HG03097 (cell line): ENCODE measurements at regions not wholly inside any gene's neighbourhood (a gene's known extent, or its start where the extent isn't known, plus 50 kb on each side); places are given as distances from the start of the nearest gene placed in this dataset.
"Not testable (repeated sequence)": the region's sequence is repeated elsewhere in the genome, so short reads cannot be mapped to it uniquely, and the experiment has no call there.

Source experiments
- ATAC-seq: cut with Tn5 transposase; IDR thresholded peaks from one replicate; pipeline ENCODE4 v1.9.1; 2021; ENCODE audit not compliant: unreplicated experiment, low FRiP score

DNA sequence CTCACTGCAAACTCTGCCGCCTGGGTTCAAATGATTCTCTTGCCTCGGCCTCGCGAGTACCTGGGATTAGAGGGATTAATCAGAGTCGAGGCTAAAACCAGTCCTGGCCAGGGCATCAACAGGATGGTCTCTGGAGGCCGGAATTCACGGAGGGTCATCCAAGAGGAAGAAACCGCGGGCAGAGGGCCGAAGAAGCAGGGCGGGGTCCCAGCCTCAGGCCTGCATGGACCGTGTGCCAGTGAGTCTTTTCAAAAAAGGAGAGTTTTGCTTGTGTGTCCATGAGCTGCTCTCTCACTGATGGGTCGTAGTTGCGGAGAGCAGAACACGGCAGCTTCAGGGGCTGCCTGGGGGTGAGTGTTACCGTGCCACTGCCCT is 295.1 kb upstream of the ZNF337 start:
- no peak for ATAC-seq

- no peak for ATAC-seq
Measured at GRCh38 chr20:25991051-25991755, 294.6 kb upstream of the ZNF337 start.

DNA sequence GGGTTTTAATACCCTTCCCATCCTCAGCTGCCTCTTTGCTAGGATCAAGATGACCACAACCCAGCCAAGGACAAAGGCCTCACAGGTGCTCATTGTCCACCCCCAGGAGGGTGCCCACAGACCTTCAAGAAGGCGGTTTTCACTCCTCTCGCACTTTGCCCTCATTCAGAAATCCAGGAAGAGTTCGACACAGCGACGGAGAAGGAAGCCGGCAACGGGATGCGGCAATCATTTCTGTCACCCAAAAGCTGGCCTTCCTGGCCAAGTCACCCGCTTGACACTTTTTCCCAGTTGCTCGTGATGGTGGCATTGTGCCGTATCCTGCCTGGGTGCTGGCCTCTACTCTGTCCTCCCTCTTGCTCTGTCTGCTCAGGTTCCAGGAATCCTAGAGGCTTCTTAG is 293.0 kb upstream of the ZNF337 start:
- not testable (repeated sequence) for ATAC-seq

GRCh38 chr20:25989196-25989595 is 292.5 kb upstream of the ZNF337 start:
- ATAC-seq, result no peak

GRCh38 chr20:25987928-25988560 is 291.4 kb upstream of the ZNF337 start:
- ATAC-seq, result not testable (repeated sequence)

- peak; percentile 94 for ATAC-seq
Measured at GRCh38 chr20:25987073-25987927, 290.6 kb upstream of the ZNF337 start.

DNA sequence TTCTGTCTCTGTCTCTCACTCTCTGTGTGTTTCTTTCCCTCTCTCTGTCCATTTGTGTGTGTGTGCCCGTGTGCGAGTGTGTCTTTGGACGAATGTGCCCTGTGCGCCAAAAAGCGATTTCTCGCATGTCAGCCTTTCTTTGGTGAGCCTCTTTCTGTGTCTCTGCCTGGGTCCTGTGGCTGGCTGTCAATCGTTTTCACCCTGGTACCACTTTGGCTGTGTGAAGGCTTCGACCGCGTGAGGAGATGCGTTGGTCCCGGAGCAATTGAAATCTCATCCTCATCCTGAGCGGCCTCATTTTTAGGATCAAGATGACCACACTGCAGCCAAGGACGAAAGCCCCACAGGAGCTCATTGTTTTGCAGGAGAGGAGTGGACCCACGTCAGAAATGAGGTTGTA is 288.9 kb upstream of the ZNF337 start:
- ATAC-seq, result no peak

DNA sequence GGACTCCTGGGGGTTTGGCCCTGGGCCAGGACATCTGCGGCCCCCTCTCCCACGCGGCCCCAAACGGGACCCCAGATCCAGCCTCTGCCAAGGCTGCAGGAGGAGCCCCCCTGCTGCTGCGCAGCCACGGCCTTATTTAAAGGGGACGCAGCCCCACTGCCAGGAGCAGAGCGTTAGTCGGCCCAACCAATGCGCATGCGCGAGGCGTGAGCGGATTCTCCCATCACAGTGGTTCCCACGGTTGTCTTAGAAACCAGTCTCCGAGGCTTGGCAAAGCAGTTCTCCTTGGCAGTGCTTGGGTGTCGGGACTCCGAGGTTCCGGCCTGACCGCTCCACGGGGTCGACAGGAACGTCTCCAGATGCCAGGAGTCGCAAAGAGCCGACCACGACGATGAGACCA is 288.3 kb upstream of the ZNF337 start:
- no peak for ATAC-seq

DNA sequence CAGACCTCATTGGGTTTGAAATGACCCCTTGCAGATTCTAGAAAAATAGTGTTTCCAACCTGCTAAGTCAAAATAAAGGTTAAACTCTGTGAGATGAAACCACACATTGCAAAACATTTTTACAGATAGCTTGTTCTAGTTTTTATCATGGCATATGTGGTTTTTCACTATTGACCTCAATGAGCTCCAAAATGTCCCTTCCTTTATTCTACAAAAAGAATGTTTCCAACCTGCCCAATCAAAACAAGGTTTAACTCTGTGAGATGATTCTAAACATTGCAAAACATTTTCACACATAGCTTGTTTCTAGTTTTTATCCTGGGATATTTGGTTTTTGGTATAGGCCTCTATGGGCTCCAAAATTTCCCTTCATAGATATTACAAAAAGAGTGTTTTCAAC is 286.0 kb upstream of the ZNF337 start:
- not testable (repeated sequence) for ATAC-seq

- ATAC-seq, result not testable (repeated sequence)
Measured at GRCh38 chr20:25978450-25979190, 282.0 kb upstream of the ZNF337 start.

- ATAC-seq, result not testable (repeated sequence)
Measured at GRCh38 chr20:25975816-25976215, 279.2 kb upstream of the ZNF337 start.

- not testable (repeated sequence) for ATAC-seq
Measured at GRCh38 chr20:25965203-25965602, 268.6 kb upstream of the ZNF337 start.

- not testable (repeated sequence) for ATAC-seq
Measured at GRCh38 chr20:25953876-25954275, 257.2 kb upstream of the ZNF337 start.

- not testable (repeated sequence) for ATAC-seq
Measured at GRCh38 chr20:25935230-25935629, 238.6 kb upstream of the ZNF337 start.

- ATAC-seq, result not testable (repeated sequence)
Measured at GRCh38 chr20:25932806-25933205, 236.2 kb upstream of the ZNF337 start.

GRCh38 chr20:25932170-25932569 is 235.5 kb upstream of the ZNF337 start:
- ATAC-seq, result not testable (repeated sequence)

DNA sequence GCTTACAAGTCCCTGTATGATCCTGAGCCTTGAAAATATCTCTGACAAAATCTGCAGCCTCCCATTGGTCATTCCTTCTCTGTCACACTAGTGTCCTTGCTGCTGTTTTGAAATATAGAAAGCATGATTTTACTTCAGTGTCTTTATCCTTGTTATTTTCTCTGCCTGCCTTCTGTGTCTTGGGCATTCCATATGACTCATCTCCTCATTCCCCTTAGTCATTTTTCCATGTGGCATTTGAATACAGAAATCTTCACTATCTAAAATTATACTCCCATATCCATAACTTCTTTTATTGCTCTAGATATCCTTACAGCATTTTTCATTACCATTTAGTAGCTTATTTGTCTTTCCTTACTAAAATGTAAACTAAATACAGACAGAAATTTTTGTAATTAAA is 205.7 kb upstream of the ZNF337 start:
- ATAC-seq, result not testable (repeated sequence)

GRCh38 chr20:25898663-25899062 is 202.0 kb upstream of the ZNF337 start:
- not testable (repeated sequence) for ATAC-seq

DNA sequence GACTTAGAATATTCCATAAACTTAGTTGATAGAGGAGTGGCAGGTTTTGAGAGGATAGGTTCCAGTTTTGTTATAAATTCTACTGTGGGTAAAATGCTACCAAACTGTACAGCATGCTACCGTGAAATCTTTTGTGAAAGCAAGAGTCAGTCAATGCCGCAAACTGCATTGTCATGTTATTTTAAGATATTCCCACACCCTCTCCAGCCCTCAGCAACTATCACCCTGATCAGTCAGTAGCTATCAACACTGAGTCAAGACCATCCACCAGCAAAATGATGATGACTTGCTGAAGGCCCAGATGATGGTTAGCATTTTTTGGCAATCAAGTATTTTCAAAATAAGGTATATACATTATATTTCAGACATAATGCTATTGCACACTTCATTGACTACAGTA is 182.4 kb upstream of the ZNF337 start:
- ATAC-seq, result not testable (repeated sequence)

DNA sequence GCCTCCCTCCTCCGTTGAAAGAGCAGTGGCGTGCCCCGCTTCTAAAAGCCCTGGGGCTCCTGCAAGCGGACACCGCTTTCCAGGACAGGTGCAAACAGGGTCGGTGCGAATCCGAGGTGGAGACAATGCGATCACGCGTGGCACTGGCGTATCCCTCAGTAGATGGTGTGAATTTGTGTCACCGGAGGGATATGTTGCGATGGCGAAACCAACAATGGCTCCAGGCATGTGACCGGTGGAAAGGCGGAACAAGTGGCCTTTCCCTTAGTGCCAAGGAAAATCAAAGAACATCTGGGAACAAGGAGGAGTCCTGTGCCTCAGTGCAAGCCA is 172.0 kb upstream of the ZNF337 start:
- ATAC-seq, result not testable (repeated sequence)
